ENCODE measurements at regions not wholly inside any gene's neighbourhood (a gene's known extent, or its start where the extent isn't known, plus 50 kb on each side); places are given as distances from the start of the nearest gene placed in this dataset.

DNA sequence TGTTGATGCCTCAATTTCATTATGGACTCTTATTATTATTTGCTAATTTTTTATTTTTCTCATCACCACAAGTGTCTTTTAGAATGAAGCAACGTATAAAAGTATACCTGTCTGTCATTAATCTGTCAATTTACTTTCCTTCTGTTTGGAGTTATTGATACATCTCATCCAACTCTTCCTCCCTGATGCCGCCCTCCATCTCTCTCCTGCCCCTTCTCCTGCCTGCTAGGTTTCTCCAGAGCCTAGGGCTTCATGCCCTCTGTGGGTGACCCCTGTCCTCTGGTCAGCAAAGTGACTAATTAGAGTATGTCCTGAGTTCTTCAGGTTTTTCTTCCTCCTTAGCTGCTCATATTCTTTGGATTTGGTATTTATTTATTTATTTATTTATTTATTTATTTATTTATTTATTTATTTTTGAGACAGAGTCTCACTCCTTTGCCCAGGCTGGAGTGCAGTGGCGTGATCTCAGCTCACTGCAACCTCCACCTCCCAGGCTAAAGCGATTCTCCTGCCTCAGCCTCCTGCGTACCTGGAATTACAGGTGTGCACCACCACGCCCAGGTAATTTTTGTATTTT lies 162.5 kb upstream of the MYCN start:
- Histone ChIP-seq H3K27me3 (no peaks in the 10 kb centered on the region), H3K27ac (no peak overlapping the region), H3K9me3 (no peaks in the 10 kb centered on the region), H3K4me3 (no peak overlapping the region), H3K4me1 (no peaks in the 10 kb centered on the region), H3K36me3 (no peaks in the 10 kb centered on the region)
- DNase-seq (peak in 1 of 6 donors; percentile 12), FAIRE-seq (no peak), ATAC-seq (no peak)
- TF ChIP-seq, protein P1, sequence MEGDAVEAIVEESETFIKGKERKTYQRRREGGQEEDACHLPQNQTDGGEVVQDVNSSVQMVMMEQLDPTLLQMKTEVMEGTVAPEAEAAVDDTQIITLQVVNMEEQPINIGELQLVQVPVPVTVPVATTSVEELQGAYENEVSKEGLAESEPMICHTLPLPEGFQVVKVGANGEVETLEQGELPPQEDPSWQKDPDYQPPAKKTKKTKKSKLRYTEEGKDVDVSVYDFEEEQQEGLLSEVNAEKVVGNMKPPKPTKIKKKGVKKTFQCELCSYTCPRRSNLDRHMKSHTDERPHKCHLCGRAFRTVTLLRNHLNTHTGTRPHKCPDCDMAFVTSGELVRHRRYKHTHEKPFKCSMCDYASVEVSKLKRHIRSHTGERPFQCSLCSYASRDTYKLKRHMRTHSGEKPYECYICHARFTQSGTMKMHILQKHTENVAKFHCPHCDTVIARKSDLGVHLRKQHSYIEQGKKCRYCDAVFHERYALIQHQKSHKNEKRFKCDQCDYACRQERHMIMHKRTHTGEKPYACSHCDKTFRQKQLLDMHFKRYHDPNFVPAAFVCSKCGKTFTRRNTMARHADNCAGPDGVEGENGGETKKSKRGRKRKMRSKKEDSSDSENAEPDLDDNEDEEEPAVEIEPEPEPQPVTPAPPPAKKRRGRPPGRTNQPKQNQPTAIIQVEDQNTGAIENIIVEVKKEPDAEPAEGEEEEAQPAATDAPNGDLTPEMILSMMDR (IDR thresholded peaks at IDR 0.05), result no peak
- intact Hi-C loops (cut with DNase I), result no loop called here
- WGBS, 2 donors, result 83 to 88% methylated on average over 6 of the region's 6 CpGs

DNA sequence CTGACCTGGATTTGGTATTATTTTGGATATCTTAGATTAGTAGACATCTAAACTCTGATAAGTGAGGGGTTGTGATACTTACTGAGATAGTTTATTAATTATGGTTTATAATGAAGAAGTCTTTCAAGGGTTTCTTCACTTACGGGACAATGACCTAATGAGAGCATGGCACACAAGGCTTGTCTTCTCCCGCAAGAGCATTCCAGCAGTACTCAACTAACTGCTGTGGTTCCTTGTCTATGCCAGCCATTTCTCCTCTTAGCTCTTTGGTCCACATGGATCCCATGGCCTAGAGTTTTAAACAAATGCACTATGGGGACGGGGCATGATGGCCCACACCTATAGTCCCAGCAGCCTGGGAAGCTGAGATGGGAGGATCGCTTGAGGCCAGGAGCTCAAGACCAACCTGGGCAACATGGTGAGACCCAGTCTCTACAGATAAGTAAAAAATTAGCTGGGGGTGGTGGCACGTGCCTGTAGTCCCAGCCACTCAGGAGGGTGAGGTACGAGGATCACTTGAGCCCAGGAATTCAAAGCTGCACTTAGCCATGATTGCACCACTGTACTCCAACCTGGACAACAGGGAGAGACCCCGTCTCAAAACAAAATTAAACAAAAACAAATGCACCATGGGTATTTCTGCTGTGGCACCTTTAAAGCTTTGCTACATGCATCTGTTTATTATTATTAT lies 161.7 kb upstream of the MYCN start:
- Histone ChIP-seq H3K27ac (no peak overlapping the region), H3K27me3 (no peaks in the 10 kb centered on the region), H3K4me3 (no peak overlapping the region), H3K4me1 (no peaks in the 10 kb centered on the region), H3K9me3 (no peaks in the 10 kb centered on the region), H3K36me3 (no peaks in the 10 kb centered on the region)
- intact Hi-C loops (cut with DNase I), result no loop called here
- DNase-seq (no peak), FAIRE-seq (no peak), ATAC-seq (no peak)
- TF ChIP-seq, protein P1 (IDR thresholded peaks at IDR 0.05), result no peak
- WGBS, 2 donors, result 71 to 83% methylated on average over 6 to 7 of the region's 7 CpGs

DNA sequence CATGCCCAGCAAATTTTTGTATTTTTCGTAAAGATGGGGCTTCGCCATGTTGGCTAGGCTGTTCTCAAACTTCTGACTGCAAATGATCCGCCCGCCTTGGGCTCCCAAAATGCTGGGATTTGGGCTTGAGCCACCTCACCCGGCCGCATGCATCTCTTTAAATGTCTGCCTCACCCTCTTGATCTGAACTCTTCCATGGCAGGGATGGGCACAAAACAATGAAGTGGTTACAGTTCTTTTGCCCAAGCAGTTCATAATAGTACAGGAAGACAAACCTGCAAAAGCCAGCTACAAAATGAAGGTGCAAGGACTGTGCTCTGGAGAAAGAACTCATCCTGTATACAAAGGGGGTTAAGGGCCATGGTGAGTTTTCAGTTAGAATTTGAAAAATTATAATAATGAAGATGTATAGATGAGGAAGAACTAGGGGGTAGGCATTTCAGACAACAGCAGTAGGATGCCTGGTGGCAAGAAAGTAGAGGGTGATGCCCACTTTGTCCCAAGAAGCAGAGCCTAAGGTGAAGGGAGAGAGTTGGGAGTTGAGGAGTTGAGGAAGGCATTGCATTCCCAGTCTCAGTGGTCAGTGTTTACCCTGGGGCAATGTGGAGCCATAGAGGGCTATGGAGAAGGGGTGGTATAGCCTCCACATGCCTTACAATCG lies 160.8 kb upstream of the MYCN start:
- no peak for ATAC-seq
- H3K4me1 ChIP-seq, result no peaks in the 10 kb centered on the region
- no peaks in the 10 kb centered on the region for H3K36me3 ChIP-seq
- no peaks in the 10 kb centered on the region for H3K27me3 ChIP-seq
- WGBS, 2 donors, result 79 to 89% methylated on average over 7 of the region's 7 CpGs
- no peak for DNase-seq
- TF ChIP-seq, protein P1 (IDR thresholded peaks at IDR 0.05), result no peak
- FAIRE-seq, result no peak
- no peak overlapping the region for H3K27ac ChIP-seq
- no peaks in the 10 kb centered on the region for H3K9me3 ChIP-seq
- intact Hi-C loops (cut with DNase I), result no loop called here
- H3K4me3 ChIP-seq, result no peak overlapping the region

DNA sequence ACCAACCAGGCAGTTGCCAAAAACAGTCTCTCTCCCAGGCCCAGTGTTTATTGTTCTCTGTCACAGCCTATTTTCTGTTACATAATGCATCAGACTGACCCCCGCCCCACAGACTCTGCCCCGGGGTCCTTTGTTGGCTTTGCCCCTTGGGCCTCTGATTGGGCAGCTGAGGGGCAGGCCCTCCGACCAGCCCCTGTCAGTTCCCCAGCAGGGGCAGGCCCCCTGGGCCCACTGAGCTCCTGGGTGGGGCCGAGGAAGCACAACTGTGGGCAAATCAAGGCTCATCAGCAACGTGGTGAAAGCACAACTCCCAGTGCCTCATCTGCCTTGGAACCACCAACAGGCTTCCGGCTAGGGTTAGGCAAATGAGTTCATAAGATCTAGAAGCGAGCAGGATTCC lies 160.1 kb upstream of the MYCN start:
- FAIRE-seq (no peak), ATAC-seq (no peak), DNase-seq (no peak)
- 54 to 66% methylated on average over 7 of the region's 7 CpGs for WGBS, 2 donors
- Histone ChIP-seq H3K27me3 (no peaks in the 10 kb centered on the region), H3K9me3 (no peaks in the 10 kb centered on the region), H3K4me1 (no peaks in the 10 kb centered on the region), H3K4me3 (no peak overlapping the region), H3K27ac (no peak overlapping the region), H3K36me3 (no peaks in the 10 kb centered on the region)
- TF ChIP-seq, protein P1 (IDR thresholded peaks at IDR 0.05), result no peak
- intact Hi-C loops (cut with DNase I), result no loop called here
